Mononuclear cell (primary cell): ENCODE measurements at regions not wholly inside any gene's neighbourhood (a gene's known extent, or its start where the extent isn't known, plus 50 kb on each side); places are given as distances from the start of the nearest gene placed in this dataset.

Experiments
- H3K27me3 ChIP-seq: 2 replicates; pipeline ENCODE4 v1.6.0; 2011; ENCODE audit warnings: low read length, control low read depth; ENCODE audit not compliant: insufficient read depth
- H3K4me1 ChIP-seq: 2 replicates; pipeline ENCODE4 v1.5.1; 2011; ENCODE audit warnings: mild to moderate bottlenecking, low read length, control low read depth; ENCODE audit not compliant: insufficient read depth
- H3K4me3 ChIP-seq: 2 replicates; pipeline ENCODE4 v1.5.1; 2011; ENCODE audit warnings: mild to moderate bottlenecking, low read length, moderate library complexity
- H3K9me3 ChIP-seq: 2 replicates; pipeline ENCODE4 v1.5.1; 2011; ENCODE audit warnings: low read depth, mild to moderate bottlenecking, control low read depth, low read length

- H3K4me3 ChIP-seq, result no peak overlapping the region
- no peaks in the 10 kb centered on the region for H3K4me1 ChIP-seq
- no peaks in the 10 kb centered on the region for H3K9me3 ChIP-seq
- no peaks in the 10 kb centered on the region for H3K27me3 ChIP-seq
These were observed 1272.6 kb downstream of the AACS start for GRCh38 chr12:126337556-126338441.

DNA sequence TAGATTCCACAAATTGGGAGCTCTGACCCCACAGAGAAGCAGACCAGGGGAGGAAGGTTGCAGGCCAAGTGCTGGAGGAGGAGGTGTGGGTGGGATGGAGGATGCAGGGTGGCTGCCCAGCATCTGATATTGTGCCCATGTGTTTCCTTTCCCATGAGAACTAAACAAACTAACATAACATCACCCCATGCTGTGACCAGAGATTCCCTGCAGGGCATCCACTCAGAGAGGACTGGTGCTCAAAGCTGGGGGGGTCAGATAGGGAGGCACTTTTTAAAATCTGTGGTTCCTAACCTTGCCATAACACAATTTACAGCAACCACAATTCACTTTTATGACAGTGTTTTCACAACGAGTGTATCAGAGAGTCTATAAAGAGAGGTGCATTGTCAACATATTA is 1277.6 kb downstream of the AACS start:
- Histone ChIP-seq H3K27me3 (no peaks in the 10 kb centered on the region), H3K9me3 (no peaks in the 10 kb centered on the region), H3K4me1 (no peaks in the 10 kb centered on the region), H3K4me3 (no peak overlapping the region)

- Histone ChIP-seq H3K27me3 (no peaks in the 10 kb centered on the region), H3K9me3 (no peaks in the 10 kb centered on the region), H3K4me1 (no peaks in the 10 kb centered on the region), H3K4me3 (no peak overlapping the region)
These were observed 1278.1 kb downstream of the AACS start for GRCh38 chr12:126343321-126343720.

- H3K9me3 ChIP-seq, result no peaks in the 10 kb centered on the region
- H3K4me1 ChIP-seq, result no peaks in the 10 kb centered on the region
- no peaks in the 10 kb centered on the region for H3K27me3 ChIP-seq
- no peak overlapping the region for H3K4me3 ChIP-seq
These were observed 1280.9 kb downstream of the AACS start for GRCh38 chr12:126346087-126346486.

GRCh38 chr12:126347421-126347820 is 1282.2 kb downstream of the AACS start:
- no peaks in the 10 kb centered on the region for H3K4me1 ChIP-seq
- no peaks in the 10 kb centered on the region for H3K27me3 ChIP-seq
- no peak overlapping the region for H3K4me3 ChIP-seq
- H3K9me3 ChIP-seq, result no peaks in the 10 kb centered on the region

DNA sequence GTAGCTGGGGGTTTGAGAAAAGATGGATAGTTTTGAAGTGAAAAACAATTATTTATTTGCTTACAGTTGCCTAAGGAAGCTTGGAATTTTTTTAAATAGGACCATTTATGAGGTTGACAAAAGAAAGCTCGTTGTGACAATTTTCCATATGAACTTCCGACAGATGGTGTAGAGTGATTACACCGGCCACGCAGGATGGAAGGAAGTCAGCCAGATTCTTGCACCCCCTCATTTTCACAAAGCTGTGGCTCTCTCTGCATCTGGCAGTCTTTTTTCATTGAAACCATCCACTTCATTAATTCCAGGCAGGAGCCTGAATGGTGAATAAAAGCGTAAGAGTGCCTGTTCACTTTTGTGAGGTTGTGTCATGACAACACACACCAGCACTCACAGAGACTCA is 1284.1 kb downstream of the AACS start:
- H3K9me3 ChIP-seq, result no peaks in the 10 kb centered on the region
- no peaks in the 10 kb centered on the region for H3K4me1 ChIP-seq
- H3K27me3 ChIP-seq, result no peaks in the 10 kb centered on the region
- no peak overlapping the region for H3K4me3 ChIP-seq

DNA sequence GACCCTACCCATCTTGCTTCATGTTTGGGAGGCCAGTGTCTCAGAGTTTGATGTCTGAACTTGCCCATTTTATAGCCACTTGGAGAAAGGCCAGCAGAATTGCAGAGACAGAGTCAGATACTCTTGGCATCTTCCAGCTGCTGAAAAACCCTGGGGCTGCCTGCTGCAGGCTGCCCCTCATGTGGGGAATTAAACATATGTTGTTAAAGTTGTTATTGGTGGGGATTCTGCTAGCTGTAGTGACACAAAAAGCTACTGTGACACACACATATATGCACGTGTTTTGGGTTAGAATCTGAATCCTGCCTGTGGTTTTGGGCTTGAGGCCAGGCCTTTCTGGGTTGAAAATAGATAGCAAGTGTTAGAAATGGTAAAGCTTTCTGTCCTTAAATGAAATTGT is 1288.4 kb downstream of the AACS start:
- no peaks in the 10 kb centered on the region for H3K4me1 ChIP-seq
- H3K9me3 ChIP-seq, result no peaks in the 10 kb centered on the region
- no peak overlapping the region for H3K4me3 ChIP-seq
- H3K27me3 ChIP-seq, result no peaks in the 10 kb centered on the region

GRCh38 chr12:126354633-126355032 is 1289.4 kb downstream of the AACS start:
- H3K4me3 ChIP-seq, result no peak overlapping the region
- no peaks in the 10 kb centered on the region for H3K27me3 ChIP-seq
- H3K4me1 ChIP-seq, result no peaks in the 10 kb centered on the region
- H3K9me3 ChIP-seq, result no peaks in the 10 kb centered on the region

- Histone ChIP-seq H3K27me3 (no peaks in the 10 kb centered on the region), H3K9me3 (no peaks in the 10 kb centered on the region), H3K4me1 (no peaks in the 10 kb centered on the region), H3K4me3 (no peak overlapping the region)
These were observed 1290.1 kb downstream of the AACS start for GRCh38 chr12:126355346-126355745.

DNA sequence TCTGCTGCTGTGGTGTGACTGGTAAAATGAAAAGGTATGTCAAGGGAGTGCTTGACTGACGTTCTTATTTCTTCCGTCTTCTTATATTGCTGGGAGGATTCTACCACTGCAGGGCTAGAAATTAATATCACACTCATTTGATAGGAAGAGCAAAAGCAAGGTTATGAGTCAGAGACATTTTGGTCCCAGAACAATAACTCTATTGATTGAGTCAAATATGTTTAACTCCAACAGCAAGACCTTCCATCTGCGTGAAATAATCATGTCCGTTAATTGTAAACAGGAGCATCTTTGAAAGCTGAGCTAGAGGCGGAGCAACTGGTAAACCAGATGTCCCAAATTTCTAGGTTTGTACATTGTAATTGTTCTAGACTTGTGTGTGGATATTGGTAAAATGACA is 1293.6 kb downstream of the AACS start:
- Histone ChIP-seq H3K4me3 (no peak overlapping the region), H3K27me3 (no peaks in the 10 kb centered on the region), H3K9me3 (no peaks in the 10 kb centered on the region), H3K4me1 (no peaks in the 10 kb centered on the region)

GRCh38 chr12:126359216-126359615 is 1294.0 kb downstream of the AACS start:
- H3K4me1 ChIP-seq, result no peaks in the 10 kb centered on the region
- H3K4me3 ChIP-seq, result no peak overlapping the region
- H3K27me3 ChIP-seq, result no peaks in the 10 kb centered on the region
- no peaks in the 10 kb centered on the region for H3K9me3 ChIP-seq

DNA sequence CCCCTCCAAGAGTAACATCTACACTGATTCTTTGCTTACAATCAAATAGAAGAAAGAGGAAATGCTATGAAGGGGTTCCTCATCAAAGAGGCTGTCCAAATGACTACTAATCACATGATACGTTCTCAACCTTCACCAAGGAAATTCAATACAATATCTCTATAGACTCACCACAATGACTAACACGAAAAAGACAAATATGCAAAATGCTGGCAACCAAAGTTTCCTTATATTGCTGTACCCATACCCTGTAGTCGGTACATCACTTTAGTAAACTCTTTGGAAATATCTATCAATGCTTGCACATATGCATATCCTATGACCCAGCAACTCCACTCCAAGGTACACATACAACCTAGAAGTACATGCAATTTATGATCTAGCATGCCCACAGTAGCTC is 1296.6 kb downstream of the AACS start:
- H3K27me3 ChIP-seq, result no peaks in the 10 kb centered on the region
- no peaks in the 10 kb centered on the region for H3K9me3 ChIP-seq
- no peak overlapping the region for H3K4me3 ChIP-seq
- no peaks in the 10 kb centered on the region for H3K4me1 ChIP-seq

GRCh38 chr12:126362493-126362892 is 1297.3 kb downstream of the AACS start:
- Histone ChIP-seq H3K9me3 (no peaks in the 10 kb centered on the region), H3K4me1 (no peaks in the 10 kb centered on the region), H3K27me3 (no peaks in the 10 kb centered on the region), H3K4me3 (no peak overlapping the region)

DNA sequence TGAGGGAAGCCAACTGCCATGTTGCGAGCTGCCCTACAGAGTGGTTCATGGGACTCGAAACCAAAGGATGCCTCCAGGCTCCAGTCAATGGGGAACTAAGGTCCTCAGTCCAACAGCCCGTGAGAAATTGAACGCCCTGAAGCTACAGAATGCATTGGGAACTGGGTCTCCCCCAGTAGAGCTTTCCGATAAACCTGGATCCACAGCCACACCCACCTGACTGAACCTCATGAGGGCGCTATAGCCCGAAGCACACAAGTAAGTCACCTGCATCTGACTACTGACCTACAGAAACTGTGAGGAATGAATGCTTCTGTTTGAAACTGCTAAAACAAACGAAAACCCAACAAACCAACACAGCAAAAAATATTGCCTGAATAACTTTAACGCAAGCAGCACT is 1297.7 kb downstream of the AACS start:
- H3K27me3 ChIP-seq, result no peaks in the 10 kb centered on the region
- H3K4me3 ChIP-seq, result no peak overlapping the region
- H3K9me3 ChIP-seq, result no peaks in the 10 kb centered on the region
- H3K4me1 ChIP-seq, result no peaks in the 10 kb centered on the region

DNA sequence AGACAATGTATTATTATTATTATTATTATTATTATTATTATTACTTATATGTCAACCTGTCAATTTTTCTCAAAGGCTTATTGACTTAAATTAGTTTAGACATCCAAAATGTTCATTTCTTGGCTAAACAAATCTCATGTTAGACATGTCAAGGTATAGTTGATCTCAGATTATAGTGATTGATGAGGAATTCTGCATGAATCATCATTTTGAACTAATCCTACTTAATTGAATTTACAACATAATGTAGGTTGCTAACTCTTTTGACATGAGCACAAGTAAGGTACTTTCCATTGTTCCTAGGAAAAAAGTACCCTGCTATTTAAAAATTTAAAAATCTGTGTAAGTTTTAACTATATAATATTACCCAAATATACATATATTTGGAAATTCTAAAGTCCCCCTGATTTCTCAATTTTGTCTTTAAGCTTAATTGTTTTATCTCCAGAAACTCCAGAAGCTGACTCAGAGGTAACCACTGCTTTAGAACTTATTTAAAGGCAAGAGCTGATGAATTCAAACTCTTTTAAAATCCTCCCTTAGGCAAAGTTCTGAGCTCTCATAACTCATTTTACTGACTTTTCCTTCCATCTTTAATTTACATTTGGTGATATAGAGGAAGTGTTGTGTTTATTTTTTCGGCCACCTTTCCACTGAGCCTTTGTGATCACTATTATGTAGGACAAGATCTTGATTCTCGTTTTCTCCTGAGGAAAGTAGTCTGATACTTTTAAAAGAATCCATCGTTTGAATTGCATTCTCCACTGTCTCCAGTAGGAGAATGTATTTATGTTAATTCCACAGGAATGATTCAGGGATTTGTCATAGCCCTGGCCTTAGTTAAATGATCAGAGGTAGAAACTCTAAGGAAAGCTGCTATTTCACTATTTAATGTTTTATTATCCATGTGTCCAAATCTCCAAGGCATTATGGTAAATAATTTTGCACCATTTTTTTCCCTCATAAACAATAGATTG is 1304.5 kb downstream of the AACS start:
- Histone ChIP-seq H3K27me3 (no peaks in the 10 kb centered on the region), H3K9me3 (no peaks in the 10 kb centered on the region), H3K4me3 (no peak overlapping the region), H3K4me1 (no peaks in the 10 kb centered on the region)
